PC-9 (cell line): ENCODE measurements at regions not wholly inside any gene's neighbourhood (a gene's known extent, or its start where the extent isn't known, plus 50 kb on each side); places are given as distances from the start of the nearest gene placed in this dataset.

Experiments used
- BruUV-seq: library from RNA; stranded (reverse); fragments of 400-500 nt; replicated peaks from 2 replicates; lab custom pipeline; 2021; lab: Mats Ljungman, UMichigan
- CTCF ChIA-PET: fragments of 300-600 bp; sonication (Branson Sonifier 250); formaldehyde crosslinking; loops from one replicate; lab custom pipeline; 2022; ENCODE audit warnings: antibody characterized with exemption; lab: Charles Lee
- POLR2A ChIA-PET: fragments of 300-600 bp; sonication (Branson Sonifier 250); formaldehyde crosslinking; loops from one replicate; lab custom pipeline; 2022; ENCODE audit warnings: antibody characterized with exemption; ENCODE audit not compliant: unreplicated experiment; lab: Charles Lee
- DNase-seq, 2 experiments: peaks; one replicate each; pipeline versions ENCODE4 v3.0.0 to v3.0.0-alpha.2; 2015 to 2022; ENCODE audit warnings: mixed read lengths in 1 of 2
- H2AFZ ChIP-seq: fragments of 200-600 bp; sonication (generic); 2 replicates; pipeline ENCODE4 v1.8.1; 2017; ENCODE audit warnings: antibody characterized with exemption
- H3F3A ChIP-seq: fragments of 200-600 bp; sonication (generic); 2 replicates; pipeline ENCODE4 v1.8.1; 2017; ENCODE audit warnings: antibody characterized with exemption, mild to moderate bottlenecking, low read depth; ENCODE audit not compliant: insufficient read depth
- H3K27ac ChIP-seq: fragments of 200-600 bp; sonication (generic); 2 replicates; pipeline ENCODE4 v1.6.1; 2016; ENCODE audit warnings: mixed run types
- H3K27me3 ChIP-seq: fragments of 200-600 bp; sonication (generic); 2 replicates; pipeline ENCODE4 v1.6.1; 2016; ENCODE audit warnings: low read depth, mixed run types; ENCODE audit not compliant: insufficient read depth
- H3K36me3 ChIP-seq: fragments of 200-600 bp; sonication (generic); 2 replicates; pipeline ENCODE4 v1.6.1; 2016; ENCODE audit warnings: low read depth, mixed run types
- H3K4me1 ChIP-seq: fragments of 200-600 bp; sonication (generic); replicated peaks from 2 replicates; pipeline ENCODE4 v1.6.1; 2016; ENCODE audit warnings: mixed run types; ENCODE audit not compliant: insufficient read depth
- H3K4me2 ChIP-seq: fragments of 200-600 bp; sonication (generic); 2 replicates; pipeline ENCODE4 v1.6.1; 2017; ENCODE audit warnings: mixed run types
- H3K4me3 ChIP-seq: fragments of 200-600 bp; sonication (generic); 2 replicates; pipeline ENCODE4 v1.6.1; 2016; ENCODE audit warnings: mixed run types
- H3K79me2 ChIP-seq: fragments of 200-600 bp; sonication (generic); 2 replicates; pipeline ENCODE4 v1.6.1; 2017; ENCODE audit warnings: low read depth, mixed run types
- H3K9me2 ChIP-seq: fragments of 200-600 bp; sonication (generic); 2 replicates; pipeline ENCODE4 v1.8.1; 2017; ENCODE audit warnings: mild to moderate bottlenecking; ENCODE audit not compliant: insufficient read depth
- H3K9me3 ChIP-seq: fragments of 200-600 bp; sonication (generic); 2 replicates; pipeline ENCODE4 v1.8.1; 2016; ENCODE audit warnings: low read depth; ENCODE audit not compliant: insufficient read depth
- H4K20me1 ChIP-seq: fragments of 200-600 bp; sonication (generic); 2 replicates; pipeline ENCODE4 v1.8.1; 2017; ENCODE audit not compliant: insufficient read depth
- CTCF ChIP-seq: fragments of 200-600 bp; sonication (generic); conservative IDR thresholded peaks from 2 replicates; pipeline ENCODE4 v1.6.1; 2017; ENCODE audit warnings: mixed run types, antibody characterized with exemption, mild to moderate bottlenecking, moderate library complexity
- EZH2 ChIP-seq: fragments of 200-600 bp; sonication (generic); IDR thresholded peaks from 2 replicates; pipeline ENCODE4 v1.8.0; 2017; ENCODE audit warnings: antibody characterized with exemption, low read depth
- intact Hi-C: fragments of 100-400 bp; cut with micrococcal nuclease; formaldehyde crosslinking; loops from one replicate; pipeline ENCODE4 v1.10.0; 2022; ENCODE audit not compliant: unreplicated experiment

GRCh38 chr18:41140506-41140905, 814.5 kb upstream of the PIK3C3 start:
- intact Hi-C loops = no loop called here
- no peak overlapping the region for H2AFZ ChIP-seq
- no peak overlapping the region for H3K4me2 ChIP-seq
- CTCF ChIA-PET = no interaction called here
- H3K9me2 ChIP-seq = no peaks in the 10 kb centered on the region
- no peak overlapping the region for H3K4me3 ChIP-seq
- no peak for DNase-seq
- no peak overlapping the region for H3K27ac ChIP-seq
- H3K79me2 ChIP-seq = no peaks in the 10 kb centered on the region
- POLR2A ChIA-PET = no interaction called here
- H3F3A ChIP-seq = no peaks in the 10 kb centered on the region
- no peaks in the 10 kb centered on the region for H4K20me1 ChIP-seq
- BruUV-seq = no TSS peak
- H3K4me1 ChIP-seq = no peaks in the 10 kb centered on the region
- TF ChIP-seq CTCF = no peak
- TF ChIP-seq EZH2 = no peak
- no peaks in the 10 kb centered on the region for H3K27me3 ChIP-seq
- no peaks in the 10 kb centered on the region for H3K36me3 ChIP-seq
- H3K9me3 ChIP-seq = no peaks in the 10 kb centered on the region

- Histone ChIP-seq H3F3A (no peaks in the 10 kb centered on the region), H3K4me1 (no peaks in the 10 kb centered on the region), H3K4me3 (no peak overlapping the region), H3K36me3 (no peaks in the 10 kb centered on the region), H3K4me2 (no peak overlapping the region), H3K9me2 (no peaks in the 10 kb centered on the region), H2AFZ (no peak overlapping the region), H3K9me3 (no peaks in the 10 kb centered on the region), H4K20me1 (no peaks in the 10 kb centered on the region), H3K27ac (no peak overlapping the region), H3K27me3 (no peaks in the 10 kb centered on the region), H3K79me2 (no peaks in the 10 kb centered on the region)
- TF ChIP-seq CTCF (no peak), EZH2 (no peak)
- no peak for DNase-seq
- CTCF ChIA-PET = no interaction called here
- POLR2A ChIA-PET = no interaction called here
- intact Hi-C loops = no loop called here
- BruUV-seq = no TSS peak
Observed at GRCh38 chr18:41135146-41135545, 819.9 kb upstream of the PIK3C3 start.

- no peak for TF ChIP-seq EZH2
- TF ChIP-seq CTCF = no peak
- CTCF ChIA-PET = no interaction called here
- H3K27me3 ChIP-seq = no peaks in the 10 kb centered on the region
- intact Hi-C loops = no loop called here
- no peak overlapping the region for H3K4me2 ChIP-seq
- BruUV-seq = no TSS peak
- no peaks in the 10 kb centered on the region for H4K20me1 ChIP-seq
- H3K79me2 ChIP-seq = no peaks in the 10 kb centered on the region
- H3K9me2 ChIP-seq = no peaks in the 10 kb centered on the region
- H3K27ac ChIP-seq = no peak overlapping the region
- H3K36me3 ChIP-seq = no peaks in the 10 kb centered on the region
- no peak for DNase-seq
- H2AFZ ChIP-seq = no peak overlapping the region
- H3K9me3 ChIP-seq = no peaks in the 10 kb centered on the region
- POLR2A ChIA-PET = no interaction called here
- H3K4me3 ChIP-seq = no peak overlapping the region
- H3K4me1 ChIP-seq = no peaks in the 10 kb centered on the region
- no peaks in the 10 kb centered on the region for H3F3A ChIP-seq
Observed at GRCh38 chr18:41134426-41134825, 820.6 kb upstream of the PIK3C3 start.
